WTC11 (cell line): ENCODE measurements at regions not wholly inside any gene's neighbourhood (a gene's known extent, or its start where the extent isn't known, plus 50 kb on each side); places are given as distances from the start of the nearest gene placed in this dataset.

Experiments
- CREB1 ChIP-seq: sonication (generic); formaldehyde crosslinking; IDR thresholded peaks from 2 replicates; pipeline ENCODE4 v1.8.0; 2023; ENCODE audit warnings: mild to moderate bottlenecking, missing genetic modification reagents
- E2F4 ChIP-seq: sonication (generic); formaldehyde crosslinking; IDR thresholded peaks from 2 replicates; pipeline ENCODE4 v1.8.1; 2022; ENCODE audit warnings: low read depth, mild to moderate bottlenecking, moderate library complexity, missing genetic modification reagents, borderline replicate concordance
- ESRRA ChIP-seq: sonication (generic); formaldehyde crosslinking; IDR thresholded peaks from 2 replicates; pipeline ENCODE4 v1.8.1; 2022; ENCODE audit warnings: mild to moderate bottlenecking, missing genetic modification reagents, borderline replicate concordance
- RELA ChIP-seq: sonication (generic); formaldehyde crosslinking; IDR thresholded peaks from 2 replicates; pipeline ENCODE4 v1.8.1; 2022; ENCODE audit warnings: missing genetic modification reagents, mild to moderate bottlenecking, borderline replicate concordance
- SP1 ChIP-seq: sonication (generic); formaldehyde crosslinking; conservative IDR thresholded peaks from 2 replicates; pipeline ENCODE4 v1.8.1; 2022; ENCODE audit warnings: missing genetic modification reagents
- TEAD1 ChIP-seq: sonication (generic); formaldehyde crosslinking; IDR thresholded peaks from 2 replicates; pipeline ENCODE4 v1.8.0; 2022; ENCODE audit warnings: mild to moderate bottlenecking, missing genetic modification reagents
- ZBTB43 ChIP-seq: sonication (generic); formaldehyde crosslinking; IDR thresholded peaks from 2 replicates; pipeline ENCODE4 v1.8.1; 2023; ENCODE audit warnings: mild to moderate bottlenecking, missing genetic modification reagents
- TF ChIP-seq, protein P1 (sequence below): sonication (generic); formaldehyde crosslinking; IDR thresholded peaks from 2 replicates; pipeline ENCODE4 v1.8.1; 2023; ENCODE audit warnings: mild to moderate bottlenecking, missing genetic modification reagents
- TF ChIP-seq, protein P2 (sequence below): fragments of 200-600 bp; IDR thresholded peaks from 2 replicates; pipeline ENCODE4 v1.8.0; 2022; ENCODE audit warnings: antibody characterized with exemption

DNA sequence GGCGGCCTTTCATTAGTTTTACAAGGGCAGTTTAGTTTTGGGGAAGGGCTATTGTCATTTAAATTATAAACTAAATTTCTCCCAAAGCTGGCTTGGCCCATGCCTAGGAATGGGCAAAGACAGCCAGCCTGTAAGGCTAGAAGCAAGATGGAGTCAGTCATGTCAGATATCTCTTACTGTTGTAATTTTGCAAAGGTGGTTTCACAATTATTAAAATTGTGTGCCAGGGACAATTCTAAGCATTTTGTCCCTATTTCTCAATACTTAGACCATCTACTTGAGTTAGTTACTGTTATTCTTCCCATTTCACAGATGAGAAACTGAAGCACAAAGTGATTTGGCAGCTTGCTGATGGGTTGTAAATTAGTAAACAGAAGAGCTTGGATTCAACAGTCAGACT is 467.7 kb upstream of the GOT2 start:
- TF ChIP-seq, protein P1, sequence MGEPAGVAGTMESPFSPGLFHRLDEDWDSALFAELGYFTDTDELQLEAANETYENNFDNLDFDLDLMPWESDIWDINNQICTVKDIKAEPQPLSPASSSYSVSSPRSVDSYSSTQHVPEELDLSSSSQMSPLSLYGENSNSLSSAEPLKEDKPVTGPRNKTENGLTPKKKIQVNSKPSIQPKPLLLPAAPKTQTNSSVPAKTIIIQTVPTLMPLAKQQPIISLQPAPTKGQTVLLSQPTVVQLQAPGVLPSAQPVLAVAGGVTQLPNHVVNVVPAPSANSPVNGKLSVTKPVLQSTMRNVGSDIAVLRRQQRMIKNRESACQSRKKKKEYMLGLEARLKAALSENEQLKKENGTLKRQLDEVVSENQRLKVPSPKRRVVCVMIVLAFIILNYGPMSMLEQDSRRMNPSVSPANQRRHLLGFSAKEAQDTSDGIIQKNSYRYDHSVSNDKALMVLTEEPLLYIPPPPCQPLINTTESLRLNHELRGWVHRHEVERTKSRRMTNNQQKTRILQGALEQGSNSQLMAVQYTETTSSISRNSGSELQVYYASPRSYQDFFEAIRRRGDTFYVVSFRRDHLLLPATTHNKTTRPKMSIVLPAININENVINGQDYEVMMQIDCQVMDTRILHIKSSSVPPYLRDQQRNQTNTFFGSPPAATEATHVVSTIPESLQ = no peak
- TF ChIP-seq CREB1 (no peak), SP1 (CRISPR knock-in tag) (no peak), ESRRA (CRISPR knock-in tag) (no peak), RELA (CRISPR knock-in tag) (no peak), TEAD1 (CRISPR knock-in tag) (no peak), ZBTB43 (CRISPR knock-in tag) (no peak), E2F4 (CRISPR knock-in tag) (no peak)
- TF ChIP-seq, protein P2, sequence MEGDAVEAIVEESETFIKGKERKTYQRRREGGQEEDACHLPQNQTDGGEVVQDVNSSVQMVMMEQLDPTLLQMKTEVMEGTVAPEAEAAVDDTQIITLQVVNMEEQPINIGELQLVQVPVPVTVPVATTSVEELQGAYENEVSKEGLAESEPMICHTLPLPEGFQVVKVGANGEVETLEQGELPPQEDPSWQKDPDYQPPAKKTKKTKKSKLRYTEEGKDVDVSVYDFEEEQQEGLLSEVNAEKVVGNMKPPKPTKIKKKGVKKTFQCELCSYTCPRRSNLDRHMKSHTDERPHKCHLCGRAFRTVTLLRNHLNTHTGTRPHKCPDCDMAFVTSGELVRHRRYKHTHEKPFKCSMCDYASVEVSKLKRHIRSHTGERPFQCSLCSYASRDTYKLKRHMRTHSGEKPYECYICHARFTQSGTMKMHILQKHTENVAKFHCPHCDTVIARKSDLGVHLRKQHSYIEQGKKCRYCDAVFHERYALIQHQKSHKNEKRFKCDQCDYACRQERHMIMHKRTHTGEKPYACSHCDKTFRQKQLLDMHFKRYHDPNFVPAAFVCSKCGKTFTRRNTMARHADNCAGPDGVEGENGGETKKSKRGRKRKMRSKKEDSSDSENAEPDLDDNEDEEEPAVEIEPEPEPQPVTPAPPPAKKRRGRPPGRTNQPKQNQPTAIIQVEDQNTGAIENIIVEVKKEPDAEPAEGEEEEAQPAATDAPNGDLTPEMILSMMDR = no peak
